ENCODE measurements at regions not wholly inside any gene's neighbourhood (a gene's known extent, or its start where the extent isn't known, plus 50 kb on each side); places are given as distances from the start of the nearest gene placed in this dataset.

- no peak for DNase-seq
- H3K27me3 ChIP-seq = no peaks in the 10 kb centered on the region
- H3K4me3 ChIP-seq = no peak overlapping the region
These were observed 314.1 kb downstream of the CTTN start for GRCh38 chr11:70712471-70712870.

GRCh38 chr11:70713086-70713835 is 314.9 kb downstream of the CTTN start:
- no peak for TF ChIP-seq EP300 (IDR thresholded peaks at IDR 0.05)
- no peak for TF ChIP-seq CTCF (IDR thresholded peaks at IDR 0.05)
- TF ChIP-seq POLR2A (IDR thresholded peaks at IDR 0.05) = no peak
- Histone ChIP-seq H3K27ac (no peak overlapping the region), H3K27me3 (no peaks in the 10 kb centered on the region), H3K4me3 (no peak overlapping the region), H3K4me1 (ENCODE audit: insufficient read depth) (no peaks in the 10 kb centered on the region), H3K9me3 (no peaks in the 10 kb centered on the region), H3K36me3 (no peaks in the 10 kb centered on the region)
- WGBS, 3 donors = 80 to 85% (median 81%) methylated on average over 24 of the region's 24 CpGs
- intact Hi-C loops (cut with DNase I) = no loop called here
- no peak for DNase-seq

More at GRCh38 chr11:70712471-70712870, 314.1 kb downstream of the CTTN start:
- Histone ChIP-seq H3K27ac (no peak overlapping the region), H3K36me3 (no peaks in the 10 kb centered on the region), H3K9me3 (no peaks in the 10 kb centered on the region), H3K4me1 (ENCODE audit: insufficient read depth) (no peaks in the 10 kb centered on the region)
- intact Hi-C loops (cut with DNase I) = no loop called here
- TF ChIP-seq CTCF (IDR thresholded peaks at IDR 0.05) (no peak), POLR2A (IDR thresholded peaks at IDR 0.05) (no peak), EP300 (IDR thresholded peaks at IDR 0.05) (no peak)
- WGBS, 3 donors = 46 to 64% (median 56%) methylated on average over 10 of the region's 10 CpGs

- Histone ChIP-seq H3K4me3 (no peak overlapping the region), H3K9me3 (no peaks in the 10 kb centered on the region), H3K27ac (no peak overlapping the region), H3K27me3 (no peaks in the 10 kb centered on the region), H3K36me3 (no peaks in the 10 kb centered on the region), H3K4me1 (ENCODE audit: insufficient read depth) (no peaks in the 10 kb centered on the region)
- TF ChIP-seq POLR2A (IDR thresholded peaks at IDR 0.05) = no peak
- no peak for TF ChIP-seq EP300 (IDR thresholded peaks at IDR 0.05)
- intact Hi-C loops (cut with DNase I) = no loop called here
- no peak for DNase-seq
- 31 to 44% (median 31%) methylated on average over 10 of the region's 10 CpGs for WGBS, 3 donors
These were observed 315.8 kb downstream of the CTTN start for GRCh38 chr11:70713988-70714665.

- 62 to 71% (median 65%) methylated on average over 15 of the region's 15 CpGs for WGBS, 3 donors
- TF ChIP-seq EP300 (IDR thresholded peaks at IDR 0.05) (no peak), CTCF (IDR thresholded peaks at IDR 0.05) (no peak), POLR2A (IDR thresholded peaks at IDR 0.05) (no peak)
- intact Hi-C loops (cut with DNase I) = no loop called here
These were observed 317.0 kb downstream of the CTTN start for GRCh38 chr11:70715166-70715951.

More at GRCh38 chr11:70715166-70715951, 317.0 kb downstream of the CTTN start:
- H3K27ac ChIP-seq = no peak overlapping the region
- H3K27me3 ChIP-seq = no peaks in the 10 kb centered on the region
- no peak for DNase-seq
- H3K9me3 ChIP-seq = no peaks in the 10 kb centered on the region
- H3K4me1 ChIP-seq (ENCODE audit: insufficient read depth) = no peaks in the 10 kb centered on the region
- H3K4me3 ChIP-seq = no peak overlapping the region
- no peaks in the 10 kb centered on the region for H3K36me3 ChIP-seq

All from ovary (tissue), 7 donors.